ENCODE measurements at regions not wholly inside any gene's neighbourhood (a gene's known extent, or its start where the extent isn't known, plus 50 kb on each side); places are given as distances from the start of the nearest gene placed in this dataset.

- no peak for TF ChIP-seq EZH2 (IDR thresholded peaks at IDR 0.05)
- TF ChIP-seq POLR2AphosphoS5 (IDR thresholded peaks at IDR 0.05; ENCODE audit: borderline replicate concordance, low read depth, low read length) = no peak
- TF ChIP-seq FOXP2 (optimal IDR thresholded peaks at IDR 0.05; ENCODE audit: control extremely low read depth, extremely low read length, insufficient read depth) = no peak
These were observed 111.3 kb upstream of the ERG start for GRCh38 chr21:38609580-38609979.
